ENCODE measurements at regions not wholly inside any gene's neighbourhood (a gene's known extent, or its start where the extent isn't known, plus 50 kb on each side); places are given as distances from the start of the nearest gene placed in this dataset.

GRCh38 chrX:9318213-9318612, 146.6 kb upstream of the TBL1X start:
- no peak for DNase-seq

DNA sequence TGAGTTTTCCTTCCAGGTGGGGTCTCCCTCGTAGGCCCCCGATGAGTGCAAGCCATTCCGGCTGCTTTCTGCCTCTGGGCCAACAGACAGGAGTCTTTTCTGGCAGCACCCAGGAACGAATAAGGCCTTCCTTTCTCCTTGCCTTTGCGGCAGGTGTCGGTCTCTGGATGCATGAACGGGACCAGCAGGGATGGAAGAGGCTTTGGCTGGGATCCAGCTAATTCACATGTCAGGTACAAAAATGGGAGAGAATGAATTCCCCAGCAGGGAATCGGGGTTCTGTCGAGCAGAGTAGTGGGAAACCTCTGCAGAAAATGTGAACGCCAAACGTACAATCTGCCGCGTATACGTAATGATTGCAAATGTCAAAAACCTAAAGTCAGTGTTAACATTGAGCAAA, 146.1 kb upstream of the TBL1X start:
- no peak for DNase-seq

- no peak for DNase-seq
These were observed 143.9 kb upstream of the TBL1X start for GRCh38 chrX:9320940-9321339.

DNA sequence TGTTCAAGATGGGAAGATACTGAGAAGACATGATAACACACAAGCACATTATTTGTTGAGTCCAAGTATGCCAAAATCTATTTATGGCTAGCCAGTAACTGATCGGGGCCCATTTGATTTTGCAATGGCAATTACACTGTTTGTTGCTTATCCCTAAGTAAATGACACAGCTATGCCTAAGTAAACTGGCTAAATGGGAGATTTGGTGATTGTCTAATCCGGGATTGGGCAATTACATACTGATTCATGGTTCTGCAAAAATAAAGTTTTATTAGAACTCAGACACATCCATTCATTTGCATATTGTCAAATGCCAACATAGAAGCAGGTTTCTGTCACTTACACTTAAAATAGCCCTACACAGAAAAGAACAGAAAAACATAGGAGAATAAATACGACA, 140.2 kb upstream of the TBL1X start:
- DNase-seq: no peak

- DNase-seq: peak; percentile 73
These were observed 138.5 kb upstream of the TBL1X start for GRCh38 chrX:9326369-9326768.

DNA sequence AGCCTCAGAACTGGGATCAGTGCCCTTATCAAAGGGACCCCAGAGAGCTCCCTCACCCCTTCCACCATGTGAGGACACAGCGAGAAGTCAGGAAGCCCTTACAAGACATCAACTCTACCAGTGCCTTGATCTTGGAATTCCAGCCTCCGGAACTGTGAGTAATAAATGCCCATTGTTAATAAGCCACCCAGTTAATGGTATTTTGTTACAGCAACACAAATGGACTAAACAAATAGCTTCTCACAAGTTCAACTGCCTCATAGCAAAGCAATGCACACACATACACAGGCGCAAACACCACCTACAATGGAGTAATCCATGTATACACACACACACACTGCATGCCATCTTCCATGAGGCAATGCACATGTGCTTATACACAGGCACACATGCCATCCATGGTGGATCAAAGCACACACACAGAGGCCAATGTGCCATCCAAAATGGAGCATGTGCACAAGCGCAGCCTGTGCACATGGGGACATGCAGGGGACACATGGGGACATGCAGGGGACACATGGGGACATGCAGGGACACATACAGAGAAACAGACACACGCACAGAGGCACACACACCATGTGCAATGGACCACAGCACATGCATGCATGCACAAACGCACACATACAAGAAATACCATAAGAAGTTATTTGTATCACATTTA, 137.6 kb upstream of the TBL1X start:
- DNase-seq: no peak

DNA sequence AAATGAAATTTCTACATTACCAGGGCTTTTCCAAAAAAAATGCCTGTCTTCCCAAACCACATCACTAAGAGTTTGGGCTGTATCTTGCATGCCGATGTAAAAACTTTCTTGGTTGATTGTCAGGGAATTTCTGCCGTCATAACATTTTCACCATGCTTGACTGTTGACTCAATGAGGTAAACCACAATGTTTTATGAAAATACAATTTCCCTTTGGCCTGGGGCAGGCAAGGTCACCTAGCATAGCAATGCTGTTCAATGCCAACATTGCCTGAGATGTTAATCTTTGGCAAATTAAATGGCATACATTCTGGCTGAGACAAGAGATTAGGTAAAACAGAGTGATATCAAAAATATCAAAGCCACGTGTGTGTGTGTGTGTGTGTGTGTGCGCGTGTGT, 137.1 kb upstream of the TBL1X start:
- peak; percentile 77 for DNase-seq

DNA sequence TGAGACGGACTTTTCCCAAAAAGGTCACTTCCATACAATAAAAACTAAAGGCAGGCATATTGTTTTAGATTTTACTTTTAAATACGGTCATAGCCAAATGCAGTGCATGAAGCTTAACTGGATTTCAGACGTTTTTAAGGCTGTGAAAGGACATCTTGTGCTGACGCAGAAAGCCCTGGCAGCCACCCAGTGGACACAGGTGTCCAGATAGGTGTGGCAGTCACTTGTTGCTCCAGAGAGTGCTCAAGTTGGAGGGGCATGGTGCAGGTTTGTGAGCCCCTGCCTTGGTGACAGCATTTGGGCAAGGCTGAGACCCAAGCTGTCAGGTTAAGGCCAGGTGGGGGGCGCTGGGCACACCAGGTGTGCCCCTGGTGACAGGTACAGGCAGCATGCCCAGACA, 135.8 kb upstream of the TBL1X start:
- DNase-seq: no peak

GRCh38 chrX:9330249-9330982, 134.4 kb upstream of the TBL1X start:
- DNase-seq: no peak

DNA sequence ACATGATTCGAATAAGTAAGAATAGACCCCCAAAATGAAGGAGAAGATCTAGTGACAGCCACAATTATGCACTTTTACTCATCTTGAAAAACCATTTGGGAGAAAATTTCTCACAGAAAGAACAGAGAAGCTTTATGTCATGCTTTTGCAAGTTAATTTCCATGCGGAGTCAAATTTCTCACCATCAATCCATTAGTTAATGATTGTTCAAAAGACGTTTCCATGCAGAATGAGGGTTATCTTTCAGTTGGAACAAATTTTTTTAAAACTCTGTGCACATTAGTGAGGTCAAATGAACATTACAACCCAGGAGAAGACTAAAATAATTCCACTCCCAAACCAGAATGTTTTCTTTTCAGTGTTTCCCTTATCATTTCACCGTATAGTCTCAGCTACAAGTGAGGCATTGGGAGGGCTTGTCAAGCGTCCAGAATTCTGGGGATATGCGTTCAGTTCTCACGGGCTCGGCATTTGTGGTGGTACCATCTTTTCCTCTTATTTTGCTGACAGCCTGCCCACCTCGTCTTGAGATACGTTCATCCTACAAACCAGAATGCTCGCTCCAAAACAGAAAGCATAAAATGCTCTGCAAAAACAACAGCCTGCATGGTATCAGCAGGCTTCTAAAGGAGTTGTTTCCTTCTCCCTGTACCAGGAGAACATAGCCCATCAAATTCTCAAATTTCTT, 130.8 kb upstream of the TBL1X start:
- no peak for DNase-seq

GRCh38 chrX:9335251-9335650, 129.6 kb upstream of the TBL1X start:
- DNase-seq: no peak

DNA sequence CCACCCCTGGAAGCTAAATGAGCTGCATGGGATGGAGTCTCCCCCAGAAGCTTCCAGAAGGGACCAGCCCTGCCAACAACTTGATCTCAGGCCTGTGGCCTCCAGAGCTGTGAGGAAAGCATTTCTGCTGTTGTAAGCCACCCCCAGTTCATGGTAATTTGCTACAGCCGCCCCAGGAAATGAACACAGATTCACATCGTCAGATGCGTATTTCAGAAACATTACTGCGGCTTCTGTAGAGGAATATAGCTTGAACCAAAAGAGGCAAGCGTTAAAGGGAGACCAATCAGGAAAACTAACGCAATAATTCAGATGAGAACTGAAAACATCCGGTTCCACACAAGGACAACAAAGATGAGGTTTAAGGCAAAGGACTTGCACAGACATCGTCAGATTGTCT, 128.4 kb upstream of the TBL1X start:
- no peak for DNase-seq

- peak; percentile 53 for DNase-seq
These were observed 127.8 kb upstream of the TBL1X start for GRCh38 chrX:9337046-9337445.

GRCh38 chrX:9338986-9339385, 125.9 kb upstream of the TBL1X start:
- DNase-seq: no peak

- no peak for DNase-seq
These were observed 125.0 kb upstream of the TBL1X start for GRCh38 chrX:9339603-9340491.

- DNase-seq: peak; percentile 81
These were observed 124.1 kb upstream of the TBL1X start for GRCh38 chrX:9340598-9341290.

DNA sequence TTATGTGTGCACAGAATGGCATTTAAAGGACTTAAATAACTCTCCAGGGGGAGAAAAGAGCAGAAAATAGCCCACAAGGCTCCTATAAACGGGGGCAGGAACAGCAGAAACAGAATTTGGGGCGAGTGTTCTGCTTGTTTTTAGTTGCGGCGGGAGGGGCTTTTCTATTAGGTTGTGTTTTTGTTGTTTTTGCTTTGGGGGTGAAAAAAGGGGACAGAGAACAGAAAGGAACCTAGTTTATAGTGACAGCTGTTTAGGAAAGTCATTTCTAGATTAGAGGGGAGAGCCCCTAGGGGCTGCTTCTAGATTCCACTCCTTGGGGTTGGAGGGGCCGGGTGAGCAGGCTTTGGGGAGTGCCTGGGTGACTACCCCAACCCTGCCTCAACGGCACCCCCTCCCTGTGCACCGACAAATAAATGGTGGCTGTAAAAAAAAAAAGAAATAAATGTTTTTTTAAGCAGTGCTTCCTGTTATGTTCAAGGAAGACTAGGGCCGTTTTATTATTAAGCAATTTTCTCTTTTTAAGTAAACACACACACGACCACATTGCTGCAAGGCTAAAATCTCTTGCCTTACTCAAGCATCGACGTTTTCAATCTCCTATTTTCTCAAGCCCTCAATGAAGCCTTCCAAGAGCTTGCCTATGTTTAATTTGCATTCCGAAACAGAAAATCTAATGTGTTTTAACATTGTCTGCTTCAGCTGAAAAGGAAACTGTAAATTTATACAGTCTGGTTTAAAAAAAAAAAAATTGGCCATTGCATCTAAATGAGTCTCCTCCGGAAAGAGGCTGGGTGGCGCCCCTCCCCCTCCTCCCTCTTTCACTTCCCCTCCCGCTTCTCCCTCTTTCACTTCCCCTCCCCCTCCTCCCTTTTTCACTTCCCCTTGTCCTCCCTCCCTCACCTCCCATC, 123.3 kb upstream of the TBL1X start:
- peak; percentile 78 for DNase-seq

- DNase-seq: peak; percentile 92
These were observed 122.3 kb upstream of the TBL1X start for GRCh38 chrX:9342561-9343051.

DNA sequence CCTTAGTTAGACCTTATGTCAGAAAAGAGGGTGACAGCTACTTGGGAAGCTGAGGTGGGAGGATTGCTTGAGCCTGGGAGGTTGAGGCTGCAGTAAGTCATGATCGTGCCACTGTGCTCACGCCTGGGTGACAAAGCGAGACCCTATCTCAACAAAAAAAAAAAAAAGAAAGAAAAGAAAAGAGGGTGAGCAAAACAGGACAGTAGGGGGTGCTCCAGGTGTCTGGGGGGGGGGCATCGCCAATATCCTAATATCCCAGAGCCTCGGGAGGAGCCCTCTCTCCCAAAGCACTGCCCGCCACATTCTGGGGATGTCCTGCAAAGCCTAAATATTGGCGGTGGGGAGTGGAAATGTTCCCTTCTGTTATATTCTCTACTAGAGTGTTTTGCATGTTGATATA, 120.9 kb upstream of the TBL1X start:
- DNase-seq: no peak

DNA sequence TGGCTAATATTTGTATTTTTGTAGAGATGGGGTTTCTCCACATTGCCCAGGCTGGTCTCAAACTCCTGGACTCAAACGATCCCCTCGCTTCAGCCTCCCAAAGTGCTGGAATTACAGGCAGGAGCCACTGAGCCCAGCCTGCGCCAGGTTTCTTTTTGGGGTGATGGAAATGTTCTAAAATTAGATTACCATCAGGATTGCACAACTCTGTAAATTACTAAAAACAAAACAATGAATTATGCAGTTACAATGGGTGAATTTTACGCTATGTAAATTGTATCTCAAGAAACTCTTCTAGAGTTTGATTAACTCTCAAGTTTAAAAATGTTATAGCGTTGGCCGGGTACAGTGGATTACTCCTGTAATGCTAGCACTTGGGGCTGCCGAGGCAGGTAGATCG, 118.9 kb upstream of the TBL1X start:
- DNase-seq: no peak
